AG04449 (cell line): ENCODE measurements at regions not wholly inside any gene's neighbourhood (a gene's known extent, or its start where the extent isn't known, plus 50 kb on each side); places are given as distances from the start of the nearest gene placed in this dataset.

ENCODE experiments used
- CTCF ChIA-PET: fragments of 350-600 bp; formaldehyde crosslinking; extraction: SDS; loops from one replicate; lab custom pipeline; 2021; ENCODE audit warnings: antibody characterized with exemption; lab: Yijun Ruan, JAX
- POLR2A ChIA-PET: fragments of 400-600, 350-600 bp; formaldehyde crosslinking; extraction: SDS; loops from one replicate; lab custom pipeline; 2020; ENCODE audit warnings: antibody characterized with exemption, inconsistent platforms; lab: Yijun Ruan, JAX
- DNase-seq: peaks from one replicate; pipeline ENCODE4 v3.0.0-alpha.2; 2010; ENCODE audit warnings: low read depth, low spot score
- H3K4me3 ChIP-seq: 2 replicates; pipeline ENCODE4 v1.5.1; 2011; ENCODE audit warnings: low read depth, mild to moderate bottlenecking, control low read depth, low read length
- CTCF ChIP-seq: IDR thresholded peaks from one replicate; pipeline ENCODE4 v1.5.1; 2011; ENCODE audit warnings: mild to moderate bottlenecking, moderate library complexity, low read length, control low read depth, inconsistent platforms; ENCODE audit not compliant: insufficient read depth; ENCODE audit errors: missing control alignments

- POLR2A ChIA-PET: no interaction called here
- CTCF ChIA-PET: no interaction called here
- no peak overlapping the region for H3K4me3 ChIP-seq
- DNase-seq: no peak
- TF ChIP-seq CTCF: no peak
Measured at GRCh38 chr2:236647621-236648020, 78.0 kb downstream of the ACKR3 start.

- CTCF ChIA-PET: no interaction called here
- no peak for TF ChIP-seq CTCF
- no peak for DNase-seq
- POLR2A ChIA-PET: no interaction called here
- H3K4me3 ChIP-seq: no peak overlapping the region
Measured at GRCh38 chr2:236653863-236654262, 84.2 kb downstream of the ACKR3 start.

- H3K4me3 ChIP-seq: no peak overlapping the region
- no peak for DNase-seq
- no peak for TF ChIP-seq CTCF
- ChIA-PET CTCF (interaction anchor here (0.7 kb wide), 1 partner anchor 13 kb away, joined by 3 read pairs; no protein-coding TSS in a partner anchor), POLR2A (interaction anchor here (0.6 kb wide), 1 partner anchor 128 kb away, joined by 3 read pairs; no protein-coding TSS in a partner anchor)
Measured at GRCh38 chr2:236654496-236654895, 84.9 kb downstream of the ACKR3 start.

- no peak for DNase-seq
- no peak for TF ChIP-seq CTCF
- no peak overlapping the region for H3K4me3 ChIP-seq
- ChIA-PET CTCF (no interaction called here), POLR2A (no interaction called here)
Measured at GRCh38 chr2:236656166-236656565, 86.5 kb downstream of the ACKR3 start.

- ChIA-PET CTCF (no interaction called here), POLR2A (no interaction called here)
- DNase-seq: no peak
- no peak for TF ChIP-seq CTCF
- no peak overlapping the region for H3K4me3 ChIP-seq
Measured at GRCh38 chr2:236656721-236657120, 87.1 kb downstream of the ACKR3 start.

- ChIA-PET CTCF (no interaction called here), POLR2A (no interaction called here)
- no peak for DNase-seq
- no peak for TF ChIP-seq CTCF
- no peak overlapping the region for H3K4me3 ChIP-seq
Measured at GRCh38 chr2:236657215-236657614, 87.6 kb downstream of the ACKR3 start.

GRCh38 chr2:236657801-236658200 is 88.2 kb downstream of the ACKR3 start:
- ChIA-PET POLR2A (no interaction called here), CTCF (no interaction called here)
- no peak overlapping the region for H3K4me3 ChIP-seq
- DNase-seq: no peak
- TF ChIP-seq CTCF: no peak
